K562 (cell line): ENCODE measurements at regions not wholly inside any gene's neighbourhood (a gene's known extent, or its start where the extent isn't known, plus 50 kb on each side); places are given as distances from the start of the nearest gene placed in this dataset.

Experiments
- ARHGAP35 ChIP-seq: fragments of 450-650 bp; IDR thresholded peaks from 2 replicates; pipeline ENCODE4 v1.6.1; 2018; ENCODE audit not compliant: partially characterized antibody
- BCOR ChIP-seq: fragments of 450-650 bp; IDR thresholded peaks from 2 replicates; pipeline ENCODE4 v1.6.1; 2016
- CBX3 ChIP-seq, 2 experiments: IDR thresholded peaks; 1 replicate in 1 of 2; 2 replicates in 1 of 2; pipeline ENCODE4 v1.6.1; 2012; ENCODE audit warnings: inconsistent platforms in 2 of 2, low read length in 2 of 2, borderline replicate concordance in 1 of 2, control low read depth in 1 of 2
- GATA2 ChIP-seq: sonication (generic); formaldehyde crosslinking; IDR thresholded peaks from 2 replicates; pipeline ENCODE4 v1.4.0; 2020; ENCODE audit warnings: mild to moderate bottlenecking, missing genetic modification reagents
- GTF2F1 ChIP-seq: IDR thresholded peaks from 2 replicates; pipeline ENCODE4 v1.6.1; 2011; ENCODE audit warnings: low read depth, low read length, improper control_type of control experiment
- MAZ ChIP-seq, 2 experiments: fragments of 450-650 bp in 1 of 2; sonication (generic) in 1 of 2; formaldehyde crosslinking; IDR thresholded peaks in 1 of 2; conservative IDR thresholded peaks in 1 of 2; 2 replicates each; pipeline versions ENCODE4 v1.4.0 to v1.5.0; 2020; ENCODE audit warnings: mild to moderate bottlenecking in 1 of 2, missing genetic modification reagents in 1 of 2
- MTA1 ChIP-seq: fragments of 450-650 bp; IDR thresholded peaks from 2 replicates; pipeline ENCODE4 v1.6.1; 2017; ENCODE audit warnings: borderline replicate concordance
- NCOA4 ChIP-seq: fragments of 450-650 bp; IDR thresholded peaks from 2 replicates; pipeline ENCODE4 v1.6.1; 2018; ENCODE audit warnings: mild to moderate bottlenecking; ENCODE audit not compliant: partially characterized antibody
- PHF21A ChIP-seq: fragments of 450-650 bp; IDR thresholded peaks from 2 replicates; pipeline ENCODE4 v1.6.1; 2017; ENCODE audit warnings: low read depth, borderline replicate concordance
- PML ChIP-seq: IDR thresholded peaks from 2 replicates; pipeline ENCODE4 v1.6.1; 2012; ENCODE audit warnings: low read length, inconsistent platforms
- POLR3G ChIP-seq: IDR thresholded peaks from 2 replicates; pipeline ENCODE4 v1.6.1; 2011; ENCODE audit not compliant: insufficient read length, insufficient replicate concordance; ENCODE audit errors: extremely low read depth
- SOX6 ChIP-seq: fragments of 450-650 bp; IDR thresholded peaks from 2 replicates; pipeline ENCODE4 v1.6.1; 2014; ENCODE audit warnings: mild to moderate bottlenecking
- SPI1 ChIP-seq: IDR thresholded peaks from 2 replicates; pipeline ENCODE4 v1.6.1; 2011; ENCODE audit warnings: low read depth, low read length, control low read depth, borderline replicate concordance
- TAF15 ChIP-seq: fragments of 200-400 bp; formaldehyde crosslinking; IDR thresholded peaks from 2 replicates; pipeline ENCODE4 v1.6.1; 2017; ENCODE audit warnings: mild to moderate bottlenecking, low read depth, low read length, moderate library complexity
- TBL1XR1 ChIP-seq, 2 experiments: IDR thresholded peaks; 2 replicates each; pipeline ENCODE4 v1.6.1; 2012; ENCODE audit warnings: improper control_type of control experiment in 2 of 2, low read length in 2 of 2, mild to moderate bottlenecking in 1 of 2
- ZNF324 ChIP-seq: fragments of 250-450 bp; sonication (Bioruptor Pico); IDR thresholded peaks from 2 replicates; pipeline ENCODE4 v1.4.0; 2020; ENCODE audit warnings: mild to moderate bottlenecking
- ZNF79 ChIP-seq: fragments of 250-450 bp; sonication (Bioruptor Pico); IDR thresholded peaks from 2 replicates; pipeline ENCODE4 v1.4.0; 2020; ENCODE audit warnings: low read depth, mild to moderate bottlenecking, moderate library complexity
- TF ChIP-seq, protein P1 (sequence below): fragments of 250-450 bp; sonication (Bioruptor Pico); IDR thresholded peaks from 2 replicates; pipeline ENCODE4 v1.8.0; 2022; ENCODE audit warnings: inconsistent platforms, mild to moderate bottlenecking, moderate library complexity, borderline replicate concordance
- TF ChIP-seq, protein P2 (sequence below): fragments of 250-450 bp; sonication (Bioruptor Pico); IDR thresholded peaks from 2 replicates; pipeline ENCODE4 v1.5.1; 2021; ENCODE audit warnings: mild to moderate bottlenecking

DNA sequence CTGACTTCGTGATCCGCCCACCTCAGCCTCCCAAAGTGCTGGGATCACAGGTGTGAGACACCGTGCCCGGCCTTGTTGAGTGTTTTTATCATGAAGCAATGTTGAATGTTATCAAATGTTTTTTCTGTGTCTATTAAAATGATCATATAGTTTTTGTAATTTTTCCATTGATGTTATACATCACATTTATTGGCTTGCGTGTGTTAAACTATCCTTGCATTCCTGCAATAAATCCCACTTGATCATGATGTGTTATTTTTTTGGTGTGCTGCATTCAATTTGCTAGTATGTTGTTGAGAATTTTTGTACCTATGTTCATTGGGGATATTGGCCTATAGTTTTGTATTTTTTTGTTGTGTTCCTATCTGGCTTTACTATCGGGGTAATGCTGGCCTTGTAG, 113.1 kb upstream of the PARD3B start (continued):
- TF ChIP-seq CBX3 (IDR thresholded peaks at IDR 0.05; ENCODE audit: borderline replicate concordance in 1 of 2, low read length in 2 of 2) (peak in 1 of 2 experiments; percentile 34; a peak in 1 of 3 replicates), NCOA4 (no peak), ZNF79 (CRISPR knock-in tag) (no peak), MAZ (CRISPR knock-in tag; conservative IDR thresholded peaks at IDR 0.05 in 1 of 2, IDR thresholded peaks at IDR 0.05 in 1 of 2) (no peak), BCOR (no peak), PHF21A (no peak), GTF2F1 (no peak), SPI1 (no peak), TAF15 (no peak), ZNF324 (CRISPR knock-in tag) (peak; percentile 99), GATA2 (CRISPR knock-in tag) (no peak), ARHGAP35 (no peak), TBL1XR1 (IDR thresholded peaks at IDR 0.05; ENCODE audit: low read length in 2 of 2) (no peak), MTA1 (no peak), POLR3G (no peak), SOX6 (no peak), PML (no peak)
- TF ChIP-seq, protein P1, sequence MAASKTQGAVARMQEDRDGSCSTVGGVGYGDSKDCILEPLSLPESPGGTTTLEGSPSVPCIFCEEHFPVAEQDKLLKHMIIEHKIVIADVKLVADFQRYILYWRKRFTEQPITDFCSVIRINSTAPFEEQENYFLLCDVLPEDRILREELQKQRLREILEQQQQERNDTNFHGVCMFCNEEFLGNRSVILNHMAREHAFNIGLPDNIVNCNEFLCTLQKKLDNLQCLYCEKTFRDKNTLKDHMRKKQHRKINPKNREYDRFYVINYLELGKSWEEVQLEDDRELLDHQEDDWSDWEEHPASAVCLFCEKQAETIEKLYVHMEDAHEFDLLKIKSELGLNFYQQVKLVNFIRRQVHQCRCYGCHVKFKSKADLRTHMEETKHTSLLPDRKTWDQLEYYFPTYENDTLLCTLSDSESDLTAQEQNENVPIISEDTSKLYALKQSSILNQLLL (CRISPR knock-in tag) = no peak
- TF ChIP-seq, protein P2, sequence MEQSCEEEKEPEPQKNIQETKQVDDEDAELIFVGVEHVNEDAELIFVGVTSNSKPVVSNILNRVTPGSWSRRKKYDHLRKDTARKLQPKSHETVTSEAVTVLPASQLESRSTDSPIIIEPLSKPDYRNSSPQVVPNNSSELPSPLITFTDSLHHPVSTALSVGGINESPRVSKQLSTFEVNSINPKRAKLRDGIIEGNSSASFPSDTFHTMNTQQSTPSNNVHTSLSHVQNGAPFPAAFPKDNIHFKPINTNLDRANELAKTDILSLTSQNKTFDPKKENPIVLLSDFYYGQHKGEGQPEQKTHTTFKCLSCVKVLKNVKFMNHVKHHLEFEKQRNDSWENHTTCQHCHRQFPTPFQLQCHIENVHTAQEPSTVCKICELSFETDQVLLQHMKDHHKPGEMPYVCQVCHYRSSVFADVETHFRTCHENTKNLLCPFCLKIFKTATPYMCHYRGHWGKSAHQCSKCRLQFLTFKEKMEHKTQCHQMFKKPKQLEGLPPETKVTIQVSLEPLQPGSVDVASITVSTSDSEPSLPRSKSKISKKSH (CRISPR knock-in tag) = no peak
